IMR-90 (cell line): ENCODE measurements at regions not wholly inside any gene's neighbourhood (a gene's known extent, or its start where the extent isn't known, plus 50 kb on each side); places are given as distances from the start of the nearest gene placed in this dataset.

Experiments used
- ATAC-seq: fragments of 200-7000 bp; cut with Tn5 transposase; 2 replicates; pipeline ENCODE4 v1.9.1; 2020; ENCODE audit warnings: low read depth, mild to moderate bottlenecking, moderate library complexity
- BruUV-seq: library from RNA; stranded (reverse); fragments of 400-500 nt; replicated peaks from 2 replicates; lab custom pipeline; 2021; lab: Mats Ljungman, UMichigan
- CTCF ChIA-PET: fragments of 300-600 bp; formaldehyde crosslinking; extraction: SDS; loops from one replicate; lab custom pipeline; 2021; ENCODE audit warnings: antibody characterized with exemption; lab: Yijun Ruan, JAX
- POLR2A ChIA-PET: fragments of 300-600 bp; sonication (Branson Sonifier 250); formaldehyde crosslinking; loops from one replicate; lab custom pipeline; 2022; ENCODE audit warnings: antibody characterized with exemption; ENCODE audit not compliant: unreplicated experiment; lab: Charles Lee
- DNase-seq: peaks from one replicate; pipeline ENCODE4 v3.0.0; 2013
- H2AFZ ChIP-seq: replicated peaks from 2 replicates; pipeline ENCODE3; 2013; ENCODE audit warnings: low read length, mild to moderate bottlenecking; ENCODE audit not compliant: poor library complexity
- H2AK5ac ChIP-seq: 2 replicates; pipeline ENCODE4 v1.6.1; 2013; ENCODE audit warnings: low read depth, low read length, inconsistent platforms
- H2AK9ac ChIP-seq: replicated peaks from 2 replicates; pipeline ENCODE3; 2013; ENCODE audit warnings: mild to moderate bottlenecking, low read depth, low read length, moderate library complexity; ENCODE audit not compliant: poor library complexity
- H2BK120ac ChIP-seq: 2 replicates; pipeline ENCODE4 v1.6.1; 2013; ENCODE audit warnings: low read depth, low read length, inconsistent platforms
- H2BK15ac ChIP-seq: 3 replicates; pipeline ENCODE4 v1.6.1; 2013; ENCODE audit warnings: low read depth, low read length, inconsistent platforms
- H2BK20ac ChIP-seq: 2 replicates; pipeline ENCODE4 v1.6.1; 2013; ENCODE audit warnings: low read depth, mild to moderate bottlenecking, inconsistent platforms, low read length, moderate library complexity
- H2BK5ac ChIP-seq: 2 replicates; pipeline ENCODE4 v1.6.1; 2013; ENCODE audit warnings: mild to moderate bottlenecking, low read depth, low read length, inconsistent platforms; ENCODE audit not compliant: poor library complexity, severe bottlenecking
- H3K14ac ChIP-seq: replicated peaks from 2 replicates; pipeline ENCODE4 v1.6.1; 2013; ENCODE audit warnings: low read depth, low read length, inconsistent platforms
- H3K18ac ChIP-seq: 2 replicates; pipeline ENCODE4 v1.6.1; 2013; ENCODE audit warnings: low read depth, low read length, control low read depth
- H3K23ac ChIP-seq: 2 replicates; pipeline ENCODE4 v1.6.1; 2013; ENCODE audit warnings: low read depth, low read length, inconsistent platforms
- H3K27ac ChIP-seq: 2 replicates; pipeline ENCODE4 v1.5.1; 2013; ENCODE audit warnings: mild to moderate bottlenecking, control low read depth, low read length; ENCODE audit not compliant: insufficient read depth
- H3K27me3 ChIP-seq: 2 replicates; pipeline ENCODE4 v1.6.1; 2013; ENCODE audit warnings: low read length; ENCODE audit not compliant: control insufficient read depth, insufficient read depth
- H3K36me3 ChIP-seq: 2 replicates; pipeline ENCODE4 v1.6.1; 2013; ENCODE audit warnings: low read length, mixed read lengths; ENCODE audit not compliant: control insufficient read depth, insufficient read depth
- H3K4ac ChIP-seq: 2 replicates; pipeline ENCODE4 v1.6.1; 2013; ENCODE audit warnings: low read depth, low read length, inconsistent platforms
- H3K4me1 ChIP-seq: 2 replicates; pipeline ENCODE4 v1.6.1; 2013; ENCODE audit warnings: low read length, mixed read lengths; ENCODE audit not compliant: control insufficient read depth, insufficient read depth
- H3K4me2 ChIP-seq: 2 replicates; pipeline ENCODE4 v1.6.1; 2013; ENCODE audit warnings: low read depth, mild to moderate bottlenecking, control low read depth, low read length, moderate library complexity
- H3K4me3 ChIP-seq: 2 replicates; pipeline ENCODE4 v1.5.1; 2013; ENCODE audit warnings: low read depth, mild to moderate bottlenecking, control low read depth, low read length, moderate library complexity; ENCODE audit not compliant: insufficient read depth
- H3K56ac ChIP-seq: 2 replicates; pipeline ENCODE4 v1.6.1; 2013; ENCODE audit warnings: low read length, inconsistent platforms; ENCODE audit not compliant: insufficient read depth; ENCODE audit errors: extremely low read depth
- H3K79me1 ChIP-seq, 2 experiments: 2 replicates each; pipeline ENCODE4 v1.6.1; 2013; ENCODE audit warnings: low read length in 2 of 2, inconsistent platforms in 1 of 2, low read depth in 1 of 2
- H3K9ac ChIP-seq: 2 replicates; pipeline ENCODE4 v1.6.1; 2013; ENCODE audit warnings: low read depth, low read length, control low read depth
- H3K9me1 ChIP-seq: 2 replicates; pipeline ENCODE4 v1.6.1; 2013; ENCODE audit warnings: low read length, inconsistent platforms; ENCODE audit not compliant: insufficient read depth
- H3K9me3 ChIP-seq: 2 replicates; pipeline ENCODE4 v1.6.1; 2013; ENCODE audit warnings: low read length; ENCODE audit not compliant: control insufficient read depth, insufficient read depth
- H4K20me1 ChIP-seq: 2 replicates; pipeline ENCODE4 v1.6.1; 2013; ENCODE audit warnings: low read length, inconsistent platforms; ENCODE audit not compliant: insufficient read depth
- H4K5ac ChIP-seq: 2 replicates; pipeline ENCODE4 v1.6.1; 2013; ENCODE audit warnings: mild to moderate bottlenecking, low read depth, low read length, control low read depth
- H4K8ac ChIP-seq, 2 experiments: 2 replicates each; pipeline ENCODE4 v1.6.1; 2013; ENCODE audit warnings: low read depth in 2 of 2, low read length in 2 of 2, control low read depth in 1 of 2, inconsistent platforms in 1 of 2
- H4K91ac ChIP-seq: 2 replicates; pipeline ENCODE4 v1.6.1; 2013; ENCODE audit warnings: low read depth, low read length, inconsistent platforms; ENCODE audit not compliant: insufficient read depth
- CHD1 ChIP-seq: IDR thresholded peaks from 2 replicates; pipeline ENCODE4 v1.6.1; 2012; ENCODE audit warnings: low read depth, low read length, improper control_type of control experiment
- RFX5 ChIP-seq: IDR thresholded peaks from 2 replicates; pipeline ENCODE4 v1.8.0; 2012; ENCODE audit warnings: low read depth, mild to moderate bottlenecking, low read length, moderate library complexity
- WGBS, 2 experiments: methylation state at CpG; one replicate each; pipeline versions ENCODE4 v1.1.5 to v1.1.7; 2013; ENCODE audit warnings: missing lambda C conversion rate in 2 of 2; ENCODE audit not compliant: insufficient read length in 1 of 2; ENCODE audit errors: extremely low coverage in 2 of 2; 5-methylcytosine and 5-hydroxymethylcytosine counted together
- dilution Hi-C: fragments of 300-500 bp; cut with HindIII; formaldehyde crosslinking; loops from one replicate; pipeline ENCODE4 v1.14.3; 2018; ENCODE audit warnings: low sequenced_read_pairs; ENCODE audit not compliant: unreplicated experiment
- in situ Hi-C: fragments of 300-500 bp; cut with MboI; formaldehyde crosslinking; loops from 3 replicates; pipeline ENCODE4 v1.14.3; 2019; ENCODE audit warnings: low sequenced_read_pairs, inconsistent platforms, mixed read lengths
- intact Hi-C: fragments of 100-400 bp; cut with micrococcal nuclease; formaldehyde crosslinking; loops from 2 replicates; pipeline ENCODE4 v1.10.0; 2022

GRCh38 chr13:27730191-27730590 is 62.1 kb upstream of the GSX1 start:
- BruUV-seq: no TSS peak
- ChIA-PET CTCF (no interaction called here), POLR2A (no interaction called here)
- dilution Hi-C loops (no loop called here), intact Hi-C loops (no loop called here), in situ Hi-C loops (no loop called here)
- no peaks in the 10 kb centered on the region for H3K9me3 ChIP-seq
- peaks cover 16% of the 10 kb centered on the region for H3K27me3 ChIP-seq
- no peak overlapping the region for H3K23ac ChIP-seq
- H2BK120ac ChIP-seq: no peak overlapping the region
- no peak overlapping the region for H3K4ac ChIP-seq
- 40% methylated on average over 1 of the region's 6 CpGs; no CpG with 5 or more reads in 1 of the 2 experiments for WGBS, 2 experiments
- no peak overlapping the region for H2BK5ac ChIP-seq
- H2BK20ac ChIP-seq: no peak overlapping the region
- no peak overlapping the region for H3K18ac ChIP-seq
- no peak overlapping the region for H2AK9ac ChIP-seq
- H3K36me3 ChIP-seq: no peaks in the 10 kb centered on the region
- H2AK5ac ChIP-seq: no peak overlapping the region
- no peak overlapping the region for H3K4me3 ChIP-seq
- H3K4me2 ChIP-seq: no peak overlapping the region
- no peaks in the 10 kb centered on the region for H3K9me1 ChIP-seq
- no peak overlapping the region for H3K56ac ChIP-seq
- ATAC-seq (no peak), DNase-seq (no peak)
- H3K4me1 ChIP-seq: no peaks in the 10 kb centered on the region
- H3K27ac ChIP-seq: no peak overlapping the region
- H4K91ac ChIP-seq: no peak overlapping the region
- H4K5ac ChIP-seq: no peak overlapping the region
- no peaks in the 10 kb centered on the region for H3K79me1 ChIP-seq
- H3K14ac ChIP-seq: no peak overlapping the region
- no peak overlapping the region for H2BK15ac ChIP-seq
- TF ChIP-seq RFX5: no peak
- TF ChIP-seq CHD1: no peak
- no peak overlapping the region for H2AFZ ChIP-seq
- H4K20me1 ChIP-seq: no peaks in the 10 kb centered on the region
- no peak overlapping the region for H3K9ac ChIP-seq
- H4K8ac ChIP-seq: no peak overlapping the region
